ENCODE measurements at regions not wholly inside any gene's neighbourhood (a gene's known extent, or its start where the extent isn't known, plus 50 kb on each side); places are given as distances from the start of the nearest gene placed in this dataset.
"Not testable (repeated sequence)": the region's sequence is repeated elsewhere in the genome, so short reads cannot be mapped to it uniquely, and the experiment has no call there.

DNA sequence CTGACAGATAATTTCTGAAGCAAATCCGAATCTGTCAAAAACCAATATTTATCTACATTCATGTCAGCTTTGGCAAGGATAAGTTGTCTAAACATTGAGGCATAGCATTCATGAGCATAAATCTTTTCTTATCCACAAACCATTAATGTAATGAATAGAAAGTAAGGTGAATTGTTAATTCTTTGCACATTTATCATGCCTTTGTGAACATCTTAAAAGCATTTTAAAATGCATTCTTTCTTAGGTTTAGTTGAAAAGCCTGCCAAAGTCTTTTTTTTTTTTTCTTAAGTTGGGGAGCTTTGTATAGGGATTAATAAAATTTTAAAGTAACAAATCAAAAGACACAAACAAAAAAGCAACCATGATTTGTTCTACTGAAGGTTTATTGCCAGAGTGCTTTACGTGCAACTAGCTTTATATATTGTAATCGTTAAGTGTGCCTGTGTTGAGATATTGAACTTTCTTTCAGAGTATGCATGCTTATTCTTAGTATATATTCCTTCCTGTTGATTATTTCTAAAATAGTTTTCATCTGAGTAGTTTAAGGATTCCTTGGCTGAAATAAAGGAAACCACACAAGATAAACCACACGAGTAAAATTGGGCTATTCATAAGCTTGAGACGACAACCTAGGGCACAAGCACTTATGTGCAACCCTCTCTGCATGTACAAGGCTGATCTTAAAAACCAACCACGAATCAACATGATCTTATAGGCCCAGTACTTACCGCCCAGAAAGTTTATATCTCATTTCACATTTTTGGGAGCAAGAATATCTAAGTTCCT is 1110.9 kb upstream of the CNTN5 start:
- DNase-seq, result no peak

DNA sequence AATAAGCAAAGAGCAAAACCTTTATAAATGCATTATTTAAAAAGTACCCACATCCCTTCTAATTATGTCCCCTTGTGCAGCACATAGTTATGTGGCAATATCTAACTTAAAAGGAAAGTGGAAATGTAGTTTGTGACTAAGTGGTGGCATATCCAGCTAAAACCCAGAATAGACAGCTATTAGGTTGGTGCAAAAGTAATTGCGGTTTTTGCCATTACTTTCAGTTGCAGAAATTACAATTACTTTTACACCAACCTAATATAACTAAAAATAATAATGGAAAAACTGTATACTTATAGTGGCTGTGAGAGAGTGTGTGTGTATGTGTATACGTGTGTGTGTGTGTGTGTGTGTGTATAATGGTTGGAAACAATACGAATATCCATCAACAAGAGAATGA is 1108.1 kb upstream of the CNTN5 start:
- no peak for DNase-seq

DNA sequence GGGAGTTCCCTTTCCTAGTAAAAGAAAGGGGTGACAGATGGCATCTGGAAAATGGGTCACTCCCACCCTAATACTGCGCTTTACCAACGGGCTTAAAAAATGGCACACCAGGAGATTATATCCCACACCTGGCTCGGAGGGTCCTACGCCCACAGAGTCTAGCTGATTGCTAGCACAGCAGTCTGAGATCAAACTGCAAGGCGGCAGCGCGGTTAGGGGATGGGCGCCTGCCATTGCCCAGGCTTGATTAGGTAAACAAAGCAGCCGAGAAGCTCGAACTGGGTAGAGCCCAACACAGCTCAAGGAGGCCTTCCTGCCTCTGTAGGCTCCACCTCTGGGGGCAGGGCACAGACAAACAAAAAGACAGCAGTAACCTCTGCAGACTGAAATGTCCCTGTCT is 1097.8 kb upstream of the CNTN5 start:
- DNase-seq, result not testable (repeated sequence)

DNA sequence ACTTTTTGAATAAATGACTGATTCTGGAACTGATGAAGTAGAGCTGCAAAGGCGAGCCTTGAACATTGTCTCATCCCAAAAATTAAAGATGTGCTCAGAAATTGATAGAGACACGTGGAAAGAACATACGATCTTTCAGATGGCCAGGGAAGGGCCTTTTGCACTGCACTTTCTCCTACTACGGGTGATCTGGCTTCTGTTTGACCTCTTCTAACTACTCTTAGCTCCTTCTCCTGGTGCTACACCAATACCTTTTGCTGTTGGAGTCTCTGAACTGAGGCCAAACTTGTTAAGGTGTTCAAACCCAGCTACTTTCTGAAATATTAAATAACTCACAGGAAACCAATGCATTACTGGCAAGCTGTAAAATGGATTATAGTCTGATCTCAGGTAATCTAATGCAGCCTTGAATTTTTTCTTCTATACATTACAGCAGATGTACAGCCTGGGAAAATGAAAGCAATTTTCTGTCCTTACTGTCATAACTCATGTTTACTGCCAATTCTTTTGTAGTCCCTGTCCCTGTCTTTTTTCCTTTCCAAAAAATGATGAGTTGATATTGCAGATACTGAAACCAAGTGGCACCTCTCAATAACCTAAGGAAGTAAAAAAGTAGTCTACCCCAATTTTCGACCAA is 1086.1 kb upstream of the CNTN5 start:
- no peak for DNase-seq

DNA sequence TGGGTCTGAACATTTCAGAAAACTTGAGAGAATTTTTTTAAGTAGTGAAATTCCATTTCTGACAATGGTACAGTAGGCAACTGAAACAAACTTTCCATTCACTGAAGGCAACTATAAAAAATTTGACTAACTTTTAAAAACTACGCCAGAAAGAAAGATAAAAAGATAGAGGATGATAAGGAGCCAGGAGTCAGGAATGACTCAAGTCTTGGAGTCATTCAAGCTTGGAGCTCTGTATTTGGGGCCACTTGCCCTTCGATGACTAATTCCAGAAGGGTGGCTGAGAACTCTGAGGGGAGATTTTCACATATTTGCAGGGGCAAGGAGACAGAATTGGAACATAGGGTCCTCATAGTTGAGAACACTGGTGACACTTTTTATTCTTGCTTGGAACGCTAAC is 1083.2 kb upstream of the CNTN5 start:
- no peak for DNase-seq

DNA sequence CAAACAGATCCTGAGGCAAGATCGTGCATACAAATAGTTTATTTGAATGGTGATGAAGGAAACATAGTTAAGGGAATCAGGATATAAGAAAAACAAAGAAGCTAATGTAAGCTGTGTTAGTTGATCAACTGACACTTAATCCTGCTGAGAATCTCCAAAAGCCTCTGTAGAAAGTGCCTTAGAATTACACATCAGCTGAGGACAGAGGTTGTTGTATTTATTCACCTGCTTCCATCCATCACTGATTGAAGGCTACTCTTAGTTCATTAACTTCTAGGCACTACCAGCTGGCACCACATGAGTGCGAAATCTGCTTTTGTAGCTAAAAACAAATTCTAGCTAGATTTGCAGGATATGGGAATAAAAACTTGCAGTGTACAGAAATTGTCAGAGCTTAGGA is 1082.0 kb upstream of the CNTN5 start:
- no peak for DNase-seq

DNA sequence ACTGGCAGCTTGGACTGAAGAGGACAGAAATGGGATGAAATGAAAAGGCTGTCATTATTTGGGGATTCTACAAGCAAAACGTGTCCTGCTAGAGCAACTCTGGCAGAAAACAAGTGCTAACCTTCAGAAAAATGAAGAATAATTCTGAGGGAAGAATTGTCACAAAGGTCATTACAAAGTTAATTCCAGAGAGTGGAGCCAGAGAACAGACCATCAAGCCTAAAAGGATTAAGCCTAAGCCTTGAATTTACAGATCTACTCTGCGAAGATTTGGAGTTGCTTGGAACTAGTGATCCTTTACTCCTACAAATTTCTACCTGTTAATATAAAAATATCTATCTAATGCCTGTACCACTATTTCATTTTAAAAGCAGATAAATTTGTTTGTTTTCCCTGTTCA is 1077.3 kb upstream of the CNTN5 start:
- DNase-seq, result no peak

DNA sequence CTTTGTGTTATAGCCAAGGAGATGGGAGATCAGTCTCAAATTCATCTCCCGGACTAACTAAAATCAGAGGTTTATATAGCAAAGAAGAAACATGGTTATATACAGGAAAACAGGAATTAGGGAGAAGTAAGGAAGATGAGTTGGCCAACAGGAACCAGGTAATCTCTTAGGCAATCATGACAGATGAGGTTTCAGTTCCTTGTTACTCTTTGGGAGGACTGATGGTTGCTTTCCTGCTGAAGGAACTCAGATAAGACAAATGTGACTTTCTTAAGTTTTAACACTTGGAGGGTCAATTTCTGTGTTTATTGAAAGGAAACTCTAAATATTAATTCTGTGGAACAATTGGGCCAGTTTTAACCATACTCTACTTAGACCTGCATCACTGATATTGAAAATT is 1072.0 kb upstream of the CNTN5 start:
- DNase-seq, result no peak

DNA sequence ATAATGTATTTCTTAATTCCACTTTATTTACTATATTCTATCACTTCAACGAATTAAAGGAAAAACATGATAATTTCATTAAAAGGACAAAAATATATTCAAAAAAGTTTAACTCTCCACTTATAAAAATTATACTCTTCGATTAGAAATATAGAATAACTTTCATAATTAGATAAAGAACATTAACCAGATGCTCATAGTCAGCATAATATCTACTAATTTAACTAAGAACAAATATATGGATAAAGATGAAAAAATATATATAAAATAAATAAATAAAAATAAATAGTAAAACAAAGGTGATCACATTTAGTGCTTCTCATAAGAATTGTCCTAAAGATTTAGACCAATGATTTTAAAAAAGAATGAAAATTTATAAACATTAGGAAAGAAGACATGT is 1065.2 kb upstream of the CNTN5 start:
- DNase-seq, result no peak

DNA sequence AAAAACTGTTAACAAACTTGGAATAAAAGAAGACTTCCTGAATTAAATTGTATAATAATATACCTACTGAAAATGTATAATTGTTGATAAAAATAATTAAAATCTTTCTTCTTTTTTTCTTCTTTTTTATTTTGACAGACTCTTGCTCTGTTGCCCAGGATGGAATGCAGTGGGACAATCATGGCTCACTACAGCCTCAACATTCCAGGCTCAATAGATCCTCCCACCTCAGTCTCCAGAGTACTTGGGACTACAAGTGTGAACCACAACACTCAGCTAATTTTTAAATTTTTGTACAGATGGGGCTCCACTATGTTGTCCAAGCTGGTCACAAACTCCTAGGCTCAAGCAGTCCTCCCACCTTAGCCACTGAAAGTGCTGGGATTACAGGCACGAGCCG is 1063.8 kb upstream of the CNTN5 start:
- DNase-seq, result no peak

DNA sequence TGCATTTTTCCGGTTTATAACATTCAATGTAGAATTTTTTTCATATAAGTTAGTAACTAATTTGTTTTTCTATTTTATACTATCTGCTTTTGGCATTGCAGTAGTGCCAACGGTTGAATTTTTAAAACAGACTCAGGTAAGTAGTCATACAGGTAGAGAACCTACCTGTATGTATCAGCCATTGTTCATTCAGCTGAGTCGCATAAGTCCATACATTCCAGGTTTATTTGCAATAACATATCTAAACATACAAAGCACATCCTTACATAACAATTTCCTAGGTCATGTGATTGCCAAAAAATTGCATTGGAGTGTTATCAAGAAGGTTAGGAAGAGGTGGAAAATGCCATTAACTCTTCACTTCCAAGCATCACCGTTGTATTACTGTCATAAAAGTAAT is 1059.3 kb upstream of the CNTN5 start:
- no peak for DNase-seq

DNA sequence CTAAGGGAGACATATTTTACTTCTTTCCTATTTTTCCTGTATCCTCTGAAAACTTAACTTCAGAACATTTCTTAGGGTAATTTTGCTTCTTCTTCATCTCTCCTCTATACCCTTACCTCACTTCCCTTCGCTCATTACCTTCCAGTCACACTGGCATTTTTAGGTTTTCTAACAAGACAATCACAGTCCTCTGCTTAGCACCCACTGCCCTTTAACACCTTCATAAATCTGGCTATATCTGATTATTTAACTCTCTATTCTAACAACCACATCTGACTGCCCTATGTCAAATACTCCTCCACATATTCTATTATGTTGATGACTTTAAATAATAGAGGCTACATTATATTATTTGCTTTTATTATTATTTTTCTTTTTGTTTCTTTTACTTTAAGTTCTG is 1058.0 kb upstream of the CNTN5 start:
- no peak for DNase-seq

DNA sequence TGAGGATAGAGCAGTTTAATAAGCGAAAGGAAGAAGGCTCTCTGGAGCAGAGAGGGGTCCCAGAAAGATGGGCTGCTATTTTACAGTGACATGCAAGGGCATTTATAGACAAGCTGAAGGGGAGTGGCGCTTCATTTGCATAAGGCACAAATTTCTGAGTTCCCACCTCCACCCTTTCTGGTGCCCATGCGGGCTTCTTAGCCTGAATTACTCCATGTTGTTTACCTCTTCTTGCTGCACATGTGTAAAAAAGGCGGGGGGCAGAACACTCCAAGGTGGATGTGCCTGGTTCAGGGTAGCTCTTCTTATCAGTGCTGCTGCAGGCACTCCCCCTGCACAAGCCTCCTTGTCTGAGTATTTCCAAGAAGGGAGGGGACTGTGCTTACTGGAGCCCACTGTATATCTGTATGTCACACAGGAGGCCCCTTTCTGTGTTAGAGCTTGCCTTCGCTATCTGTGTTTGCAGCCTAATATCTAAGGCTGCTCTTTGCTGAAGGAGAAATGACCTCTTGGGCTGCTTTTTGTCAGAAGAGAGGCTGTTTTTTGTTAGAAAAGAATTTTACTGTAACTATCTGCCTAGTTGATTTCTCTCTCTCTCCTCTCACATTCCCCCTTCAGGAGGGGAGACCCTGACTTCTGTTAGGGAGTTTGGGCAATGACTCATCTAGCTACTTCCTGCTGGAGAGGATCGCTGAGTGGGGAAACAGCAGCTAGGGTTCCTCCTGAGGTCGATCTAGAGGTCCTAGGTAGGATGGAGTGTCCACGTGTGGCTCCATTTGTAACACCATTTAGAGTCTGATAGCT is 1057.0 kb upstream of the CNTN5 start:
- no peak for DNase-seq

DNA sequence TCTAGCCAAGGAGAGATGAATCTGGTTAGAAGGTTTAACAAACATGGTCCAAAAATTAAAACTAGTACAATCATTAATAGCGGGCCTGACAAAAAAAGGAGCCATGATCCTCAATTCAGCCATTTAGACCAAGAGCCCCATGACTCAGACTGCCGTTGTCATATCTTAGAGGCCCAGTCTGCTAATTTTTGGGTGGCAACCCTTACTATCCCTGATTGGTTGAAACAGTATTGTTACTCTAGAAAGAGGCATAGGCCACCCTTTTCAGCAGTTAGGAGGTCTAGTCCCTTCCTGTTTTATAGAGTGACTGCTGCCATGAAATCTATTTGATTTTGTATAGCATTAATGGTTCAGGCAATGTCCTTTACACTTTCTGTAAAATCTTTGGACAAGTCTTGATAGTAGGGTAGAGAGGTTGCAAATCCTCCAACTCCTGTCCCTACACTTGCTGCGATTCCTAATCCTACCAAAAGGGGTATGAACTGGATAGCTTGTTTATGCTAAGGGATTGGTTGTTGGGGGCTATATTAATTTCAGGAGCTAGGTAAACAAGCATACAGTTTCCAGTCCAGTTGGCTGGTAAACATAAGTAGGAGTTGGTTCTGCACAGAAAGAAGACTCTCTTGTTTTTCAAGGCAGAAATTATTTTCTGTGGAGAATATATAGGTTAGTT is 1056.3 kb upstream of the CNTN5 start:
- DNase-seq, result no peak

DNA sequence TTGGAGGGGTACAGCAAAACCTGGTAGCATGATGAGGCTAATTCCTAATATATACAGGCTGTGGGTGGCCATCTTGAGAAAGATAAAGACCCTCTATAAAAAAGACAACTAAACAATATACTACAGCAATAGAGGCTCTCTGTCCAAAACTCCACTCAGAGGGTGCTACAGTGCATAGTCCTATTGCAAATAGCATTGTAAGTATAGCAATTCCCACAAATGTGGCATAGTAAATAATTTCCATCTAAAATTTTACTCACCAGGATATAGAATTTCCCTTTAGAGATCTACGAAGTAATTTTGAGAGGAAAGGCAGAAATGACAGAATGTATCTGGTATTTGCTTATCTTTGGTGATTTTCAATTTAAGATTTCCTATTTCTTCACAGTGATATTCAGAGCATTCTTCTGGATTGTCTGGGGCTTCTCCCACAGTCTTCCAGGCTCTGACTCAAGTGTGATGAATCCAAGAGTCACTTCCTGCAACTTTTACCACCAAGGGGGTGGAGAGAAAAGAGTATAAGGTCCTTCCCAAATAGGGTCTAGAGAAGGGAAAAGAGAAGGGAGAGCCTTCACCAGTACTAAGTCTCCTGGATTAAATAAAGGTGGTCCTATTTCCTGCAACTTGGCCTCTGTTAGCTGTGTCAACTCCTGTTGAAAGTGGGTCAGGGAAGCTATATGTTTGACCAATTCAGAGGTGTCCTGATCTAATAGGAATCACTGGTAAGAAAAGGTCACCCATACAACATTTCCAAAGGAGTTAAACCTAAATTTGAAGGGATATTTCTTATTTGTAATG is 1054.7 kb upstream of the CNTN5 start:
- no peak for DNase-seq

DNA sequence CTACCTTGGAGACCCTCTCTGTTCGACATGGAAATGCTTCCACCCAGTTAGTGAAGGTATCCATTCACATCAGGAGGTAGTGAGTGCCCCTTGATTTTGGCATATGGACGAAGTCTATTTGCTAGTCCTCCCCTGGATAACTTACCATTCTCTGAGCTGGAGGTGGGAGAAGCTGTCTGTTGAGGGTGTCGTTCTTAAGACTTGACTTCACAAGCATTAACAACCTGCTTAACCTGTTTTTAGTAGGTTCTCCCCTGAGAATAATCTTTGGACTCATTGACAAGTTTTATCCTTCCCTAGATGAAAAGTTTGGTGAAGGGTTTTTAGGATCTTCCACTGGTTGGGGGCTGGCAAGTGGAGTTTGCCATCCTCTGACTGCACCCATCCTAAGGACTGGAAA is 1053.8 kb upstream of the CNTN5 start:
- DNase-seq, result no peak

DNA sequence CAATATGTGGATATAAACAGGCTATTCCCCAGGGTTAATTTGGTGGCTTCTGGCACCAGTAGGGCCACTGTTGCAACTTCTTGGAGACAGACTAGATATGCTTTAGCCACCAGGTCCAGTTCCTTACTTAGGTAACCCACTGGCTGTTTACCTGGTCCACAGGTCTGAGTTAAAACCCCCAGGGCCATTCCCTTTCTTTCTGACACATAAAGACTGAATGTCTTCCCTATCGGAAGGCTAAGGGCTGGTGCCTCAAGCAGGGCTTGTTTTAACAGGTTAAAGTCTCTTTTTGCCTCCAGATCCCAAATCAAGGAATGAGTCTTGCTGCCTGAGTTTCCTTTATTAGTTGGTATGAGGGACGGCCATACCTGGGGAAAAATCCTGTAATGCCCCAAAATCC is 1052.7 kb upstream of the CNTN5 start:
- no peak for DNase-seq

DNA sequence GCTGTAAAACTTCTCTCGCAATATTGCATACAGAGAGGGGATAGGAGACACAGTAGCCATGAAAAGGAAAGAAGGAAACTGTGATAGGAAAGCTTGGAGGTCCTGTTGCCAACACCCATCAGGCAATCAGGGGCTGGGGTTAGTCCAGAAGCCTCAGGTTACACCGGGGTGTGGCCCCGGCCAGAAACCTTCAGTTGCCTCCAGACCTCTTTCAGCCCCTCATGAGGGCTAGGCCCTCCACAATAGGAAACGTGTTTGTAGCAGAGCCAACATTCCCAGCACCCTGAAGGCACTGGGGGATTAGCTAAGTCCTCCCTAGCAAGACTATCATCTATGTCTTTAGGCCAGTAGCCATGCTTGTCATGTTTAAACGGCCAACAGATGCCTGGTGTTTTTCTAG is 1048.0 kb upstream of the CNTN5 start:
- DNase-seq, result no peak

DNA sequence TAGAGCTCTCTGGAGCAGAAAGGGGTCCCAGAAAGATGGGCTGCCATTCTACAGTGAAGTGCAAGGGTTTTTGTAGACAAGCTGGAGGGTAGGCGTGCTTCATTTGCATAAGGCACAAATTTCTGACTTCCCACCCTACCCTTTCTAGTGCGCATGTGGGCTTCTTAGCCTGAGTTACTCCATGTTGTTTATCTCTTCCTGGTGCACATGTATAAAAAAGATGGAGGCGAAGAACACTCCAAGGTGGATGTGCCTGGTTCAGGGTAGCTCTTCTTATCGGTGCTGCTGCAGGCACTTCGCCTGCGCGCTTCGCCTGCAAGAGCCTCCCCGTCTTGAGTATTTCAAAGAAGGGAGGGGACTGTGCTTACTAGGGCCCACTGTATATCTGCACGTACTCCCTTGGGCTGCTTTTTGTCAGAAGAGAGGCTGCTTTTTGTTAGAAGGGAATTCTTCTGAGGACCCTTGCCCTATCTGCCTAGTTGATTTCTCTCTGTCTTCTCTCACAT is 1047.3 kb upstream of the CNTN5 start:
- no peak for DNase-seq

DNA sequence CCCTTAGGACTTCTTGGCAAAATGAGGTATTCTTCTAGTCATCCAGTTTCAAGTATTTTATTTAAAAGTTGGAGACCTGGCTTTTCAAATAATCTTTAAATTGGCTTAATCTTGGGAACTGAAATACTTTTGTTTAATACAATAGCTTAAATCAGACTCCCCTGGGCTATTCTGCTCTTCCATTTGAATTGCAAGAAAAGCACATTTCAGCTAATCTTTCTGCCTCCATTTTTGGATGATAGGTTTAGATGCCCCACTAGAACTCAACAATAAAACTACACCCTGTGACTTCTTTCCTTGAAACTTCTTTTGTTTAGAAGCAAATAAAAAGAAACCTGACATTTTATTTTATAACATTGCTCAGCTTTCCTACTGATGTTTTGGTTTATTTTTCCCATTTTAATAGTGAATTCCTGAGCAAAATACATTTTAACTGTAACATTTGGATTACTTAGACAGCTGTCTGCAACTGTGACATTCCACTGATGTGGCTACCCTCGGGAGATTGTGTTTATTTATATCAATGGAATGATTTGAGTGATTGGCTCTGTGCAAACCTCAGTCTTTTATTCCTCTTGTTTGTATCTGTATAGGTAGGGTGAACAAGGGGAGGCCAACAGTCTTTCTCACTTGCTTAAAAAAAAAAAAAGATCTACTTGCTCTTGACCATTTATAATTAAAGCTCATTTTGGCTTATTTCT is 1045.8 kb upstream of the CNTN5 start:
- no peak for DNase-seq

DNA sequence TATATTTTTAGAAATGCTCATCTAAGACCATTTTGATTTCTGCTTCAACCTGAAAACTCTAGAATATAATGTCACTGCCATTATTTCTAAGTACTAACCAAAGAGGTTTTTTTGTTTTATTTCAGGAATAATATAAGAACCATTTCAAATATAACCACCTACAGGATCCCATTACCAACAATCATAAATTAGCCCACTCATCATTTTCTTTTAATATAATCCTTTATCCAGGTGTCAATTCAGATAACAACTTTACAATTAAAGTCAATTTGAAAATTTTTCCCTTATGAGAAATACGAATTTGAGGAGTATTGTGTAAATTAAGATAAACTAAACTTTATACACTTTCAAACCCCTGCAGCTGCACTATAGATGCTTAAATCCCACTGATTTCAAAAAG is 1043.0 kb upstream of the CNTN5 start:
- no peak for DNase-seq

DNA sequence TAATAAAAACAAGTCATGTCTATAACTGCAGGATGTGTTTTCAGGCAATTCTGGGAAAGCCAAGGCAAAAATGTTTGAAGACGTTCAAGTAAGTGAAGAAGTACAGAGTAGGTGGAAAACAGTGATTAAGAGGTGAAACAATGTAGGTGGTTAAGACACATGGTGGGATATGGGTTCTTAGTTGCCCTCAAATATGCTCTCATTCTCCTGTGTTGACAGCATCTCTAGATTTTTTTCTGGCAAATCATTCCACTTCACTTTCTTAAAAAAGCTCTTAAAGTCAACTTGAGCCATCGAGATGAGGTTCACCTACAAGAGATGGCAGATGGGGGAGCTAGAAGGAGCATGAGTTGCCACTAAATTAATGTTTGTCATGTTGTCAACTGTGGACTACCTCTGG is 1041.0 kb upstream of the CNTN5 start:
- no peak for DNase-seq
